PC-9 (cell line): ENCODE measurements at regions not wholly inside any gene's neighbourhood (a gene's known extent, or its start where the extent isn't known, plus 50 kb on each side); places are given as distances from the start of the nearest gene placed in this dataset.

Experiments
- EZH2 ChIP-seq: fragments of 200-600 bp; sonication (generic); IDR thresholded peaks from 2 replicates; pipeline ENCODE4 v1.8.0; 2017; ENCODE audit warnings: antibody characterized with exemption, low read depth
- TF ChIP-seq, protein P1 (sequence below): fragments of 200-600 bp; sonication (generic); conservative IDR thresholded peaks from 2 replicates; pipeline ENCODE4 v1.6.1; 2017; ENCODE audit warnings: mixed run types, antibody characterized with exemption, mild to moderate bottlenecking, moderate library complexity

DNA sequence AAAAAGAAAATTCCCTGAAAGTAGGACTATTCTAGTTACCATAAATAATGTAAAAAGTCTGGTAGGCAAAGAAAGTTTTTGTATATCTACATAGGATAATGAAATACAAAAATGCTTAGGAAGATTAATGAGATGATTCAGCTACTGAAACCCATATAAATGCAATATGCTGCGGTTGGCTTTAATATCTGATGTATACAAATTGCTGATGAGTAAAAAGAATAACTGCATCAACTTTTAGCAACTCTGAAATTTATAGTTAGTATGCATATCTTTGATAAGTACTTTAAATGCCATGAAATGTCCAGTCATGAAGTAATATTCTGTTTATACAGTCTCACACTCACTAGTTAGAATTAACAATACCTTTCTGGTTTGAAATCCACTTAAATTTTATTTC, 404.8 kb downstream of the TLL1 start:
- TF ChIP-seq, protein P1, sequence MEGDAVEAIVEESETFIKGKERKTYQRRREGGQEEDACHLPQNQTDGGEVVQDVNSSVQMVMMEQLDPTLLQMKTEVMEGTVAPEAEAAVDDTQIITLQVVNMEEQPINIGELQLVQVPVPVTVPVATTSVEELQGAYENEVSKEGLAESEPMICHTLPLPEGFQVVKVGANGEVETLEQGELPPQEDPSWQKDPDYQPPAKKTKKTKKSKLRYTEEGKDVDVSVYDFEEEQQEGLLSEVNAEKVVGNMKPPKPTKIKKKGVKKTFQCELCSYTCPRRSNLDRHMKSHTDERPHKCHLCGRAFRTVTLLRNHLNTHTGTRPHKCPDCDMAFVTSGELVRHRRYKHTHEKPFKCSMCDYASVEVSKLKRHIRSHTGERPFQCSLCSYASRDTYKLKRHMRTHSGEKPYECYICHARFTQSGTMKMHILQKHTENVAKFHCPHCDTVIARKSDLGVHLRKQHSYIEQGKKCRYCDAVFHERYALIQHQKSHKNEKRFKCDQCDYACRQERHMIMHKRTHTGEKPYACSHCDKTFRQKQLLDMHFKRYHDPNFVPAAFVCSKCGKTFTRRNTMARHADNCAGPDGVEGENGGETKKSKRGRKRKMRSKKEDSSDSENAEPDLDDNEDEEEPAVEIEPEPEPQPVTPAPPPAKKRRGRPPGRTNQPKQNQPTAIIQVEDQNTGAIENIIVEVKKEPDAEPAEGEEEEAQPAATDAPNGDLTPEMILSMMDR, result no peak
- no peak for TF ChIP-seq EZH2
